ENCODE measurements at regions not wholly inside any gene's neighbourhood (a gene's known extent, or its start where the extent isn't known, plus 50 kb on each side); places are given as distances from the start of the nearest gene placed in this dataset.
"Not testable (repeated sequence)": the region's sequence is repeated elsewhere in the genome, so short reads cannot be mapped to it uniquely, and the experiment has no call there.

GRCh38 chr2:13443554-13444261 lies 727.0 kb downstream of the TRIB2 start:
- ATAC-seq, result not testable (repeated sequence)

- no peak for ATAC-seq
Observed at GRCh38 chr2:13462464-13462863, 745.7 kb downstream of the TRIB2 start.

- no peak for ATAC-seq
Observed at GRCh38 chr2:13466076-13466475, 749.3 kb downstream of the TRIB2 start.

- no peak for ATAC-seq
Observed at GRCh38 chr2:13474538-13474937, 757.8 kb downstream of the TRIB2 start.

GRCh38 chr2:13480057-13480456 lies 763.3 kb downstream of the TRIB2 start:
- ATAC-seq, result no peak

- no peak for ATAC-seq
Observed at GRCh38 chr2:13481201-13481600, 764.5 kb downstream of the TRIB2 start.

- no peak for ATAC-seq
Observed at GRCh38 chr2:13485256-13485655, 768.5 kb downstream of the TRIB2 start.

GRCh38 chr2:13488965-13489364 lies 772.2 kb downstream of the TRIB2 start:
- ATAC-seq, result no peak

- no peak for ATAC-seq
Observed at GRCh38 chr2:13492262-13492661, 775.5 kb downstream of the TRIB2 start.

GRCh38 chr2:13495051-13495450 lies 778.3 kb downstream of the TRIB2 start:
- no peak for ATAC-seq

- ATAC-seq, result no peak
Observed at GRCh38 chr2:13504808-13505207, 788.1 kb downstream of the TRIB2 start.

GRCh38 chr2:13508671-13509070 lies 791.9 kb downstream of the TRIB2 start:
- ATAC-seq, result no peak

- ATAC-seq, result no peak
Observed at GRCh38 chr2:13515254-13515653, 798.5 kb downstream of the TRIB2 start.

GRCh38 chr2:13522096-13522495 lies 805.4 kb downstream of the TRIB2 start:
- ATAC-seq, result no peak

- no peak for ATAC-seq
Observed at GRCh38 chr2:13522917-13523821, 806.4 kb downstream of the TRIB2 start.

GRCh38 chr2:13524492-13524891 lies 807.8 kb downstream of the TRIB2 start:
- ATAC-seq, result no peak

- ATAC-seq, result not testable (repeated sequence)
Observed at GRCh38 chr2:13531735-13532410, 815.1 kb downstream of the TRIB2 start.

- ATAC-seq, result not testable (repeated sequence)
Observed at GRCh38 chr2:13532781-13533523, 816.2 kb downstream of the TRIB2 start.

GRCh38 chr2:13533524-13533922 lies 816.8 kb downstream of the TRIB2 start:
- no peak for ATAC-seq

- ATAC-seq, result no peak
Observed at GRCh38 chr2:13536941-13537340, 820.2 kb downstream of the TRIB2 start.

- ATAC-seq, result no peak
Observed at GRCh38 chr2:13537771-13538349, 821.1 kb downstream of the TRIB2 start.

GRCh38 chr2:13539296-13539695 lies 822.6 kb downstream of the TRIB2 start:
- no peak for ATAC-seq

All from activated CD4-positive, CD25-positive, alpha-beta regulatory T cell treated with anti-CD3 and anti-CD28 coated beads, Interleukin-2, amount 50 U/mL, for 24 hours (primary cell).